SK-N-SH treated with all-trans-retinoic acid at 6 μM for 48 hours (cell line): ENCODE measurements at regions not wholly inside any gene's neighbourhood (a gene's known extent, or its start where the extent isn't known, plus 50 kb on each side); places are given as distances from the start of the nearest gene placed in this dataset.

Source experiments
- ATAC-seq: fragments of 200-7000 bp; cut with Tn5 transposase; 3 replicates; pipeline ENCODE4 v1.9.1; 2020; ENCODE audit warnings: mild to moderate bottlenecking, moderate library complexity
- ESRRG ChIP-seq: fragments of 250-450 bp; sonication (Bioruptor Pico); IDR thresholded peaks from 2 replicates; pipeline ENCODE4 v1.6.1; 2021; ENCODE audit warnings: mild to moderate bottlenecking
- ISL1 ChIP-seq: fragments of 250-450 bp; sonication (Bioruptor Pico); IDR thresholded peaks from 2 replicates; pipeline ENCODE4 v2.1.2; 2022; ENCODE audit warnings: mild to moderate bottlenecking, moderate library complexity
- OSR1 ChIP-seq: fragments of 250-450 bp; sonication (Bioruptor Pico); IDR thresholded peaks from 2 replicates; pipeline ENCODE4 v1.8.0; 2022; ENCODE audit warnings: moderate library complexity, mild to moderate bottlenecking, inconsistent platforms
- TCF4 ChIP-seq: fragments of 250-450 bp; sonication (Bioruptor Pico); IDR thresholded peaks from 2 replicates; pipeline ENCODE4 v1.8.0; 2021; ENCODE audit warnings: mild to moderate bottlenecking, moderate library complexity, borderline replicate concordance
- TOX ChIP-seq: fragments of 250-450 bp; sonication (Bioruptor Pico); IDR thresholded peaks from 2 replicates; pipeline ENCODE4 v1.8.0; 2021; ENCODE audit warnings: mild to moderate bottlenecking, moderate library complexity, borderline replicate concordance
- ZC3H10 ChIP-seq: fragments of 250-450 bp; sonication (Bioruptor Pico); IDR thresholded peaks from 2 replicates; pipeline ENCODE4 v1.5.1; 2021; ENCODE audit warnings: mild to moderate bottlenecking, moderate library complexity
- ZFP3 ChIP-seq: fragments of 250-450 bp; sonication (Bioruptor Pico); IDR thresholded peaks from 2 replicates; pipeline ENCODE4 v1.5.0; 2020; ENCODE audit warnings: mild to moderate bottlenecking, moderate library complexity
- ZNF565 ChIP-seq: fragments of 450-650 bp; formaldehyde crosslinking; conservative IDR thresholded peaks from 2 replicates; pipeline ENCODE4 v1.5.0; 2020; ENCODE audit warnings: low read depth, mild to moderate bottlenecking, moderate library complexity
- ZNF70 ChIP-seq: fragments of 450-650 bp; formaldehyde crosslinking; IDR thresholded peaks from 2 replicates; pipeline ENCODE4 v1.5.0; 2020; ENCODE audit warnings: mild to moderate bottlenecking, moderate library complexity
- ZNF8 ChIP-seq: fragments of 450-650 bp; formaldehyde crosslinking; IDR thresholded peaks from 2 replicates; pipeline ENCODE4 v1.5.0; 2020; ENCODE audit warnings: mild to moderate bottlenecking, moderate library complexity
- TF ChIP-seq, protein P1 (sequence below): fragments of 250-450 bp; sonication (Bioruptor Pico); IDR thresholded peaks from 2 replicates; pipeline ENCODE4 v1.5.1; 2021; ENCODE audit warnings: mild to moderate bottlenecking, moderate library complexity
- TF ChIP-seq, protein P2 (sequence below): fragments of 250-450 bp; sonication (Bioruptor Pico); IDR thresholded peaks from 2 replicates; pipeline ENCODE4 v1.5.1; 2020; ENCODE audit warnings: low read depth, mild to moderate bottlenecking, moderate library complexity
- TF ChIP-seq, protein P3 (sequence below): fragments of 250-450 bp; sonication (Bioruptor Pico); IDR thresholded peaks from 2 replicates; pipeline ENCODE4 v1.8.0; 2020; ENCODE audit warnings: mild to moderate bottlenecking, moderate library complexity, borderline replicate concordance
- TF ChIP-seq, protein P4 (sequence below): fragments of 250-450 bp; sonication (Bioruptor Pico); IDR thresholded peaks from 2 replicates; pipeline ENCODE4 v1.5.0; 2020; ENCODE audit warnings: mild to moderate bottlenecking, moderate library complexity

DNA sequence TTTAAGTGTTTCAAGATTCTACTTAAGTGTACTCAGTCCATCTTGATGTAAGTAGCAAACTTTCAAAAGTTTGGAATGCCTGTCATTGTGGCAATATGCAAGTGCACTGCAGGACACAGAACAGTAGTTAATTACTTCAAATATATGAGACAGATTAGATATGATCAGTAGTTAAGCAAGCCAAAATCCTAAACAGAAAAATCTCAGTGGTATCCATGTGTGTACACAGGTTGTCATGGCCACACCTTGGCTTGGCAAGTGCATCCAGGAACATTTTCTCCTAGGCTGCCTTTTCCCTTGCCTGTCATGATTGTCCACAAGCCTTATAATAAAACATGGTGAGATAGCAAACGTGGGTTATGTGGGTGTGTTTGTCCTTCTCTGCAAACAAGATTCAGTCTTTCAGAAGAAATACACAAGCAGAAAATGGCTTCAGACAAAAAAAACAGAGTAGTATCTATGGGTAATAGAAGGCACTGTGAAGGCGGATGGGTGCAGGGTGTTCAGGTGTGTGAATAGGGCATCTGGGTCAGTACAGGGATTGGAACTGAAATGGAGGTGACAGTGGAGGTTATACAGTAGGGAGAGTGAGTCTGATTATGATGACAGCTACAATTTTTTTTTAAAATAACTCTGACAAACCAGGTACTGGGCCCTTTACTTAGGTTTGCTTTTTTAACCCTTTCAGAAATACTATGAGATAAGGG, 229.0 kb upstream of the LRIG1 start (continued):
- no peak for TF ChIP-seq ZNF70 (CRISPR knock-in tag)
- no peak for TF ChIP-seq ISL1 (CRISPR knock-in tag)
- TF ChIP-seq ZC3H10 (CRISPR knock-in tag), result no peak
- TF ChIP-seq ZFP3 (CRISPR knock-in tag), result no peak
- no peak for TF ChIP-seq TOX (CRISPR knock-in tag)
- no peak for TF ChIP-seq TCF4 (CRISPR knock-in tag)

DNA sequence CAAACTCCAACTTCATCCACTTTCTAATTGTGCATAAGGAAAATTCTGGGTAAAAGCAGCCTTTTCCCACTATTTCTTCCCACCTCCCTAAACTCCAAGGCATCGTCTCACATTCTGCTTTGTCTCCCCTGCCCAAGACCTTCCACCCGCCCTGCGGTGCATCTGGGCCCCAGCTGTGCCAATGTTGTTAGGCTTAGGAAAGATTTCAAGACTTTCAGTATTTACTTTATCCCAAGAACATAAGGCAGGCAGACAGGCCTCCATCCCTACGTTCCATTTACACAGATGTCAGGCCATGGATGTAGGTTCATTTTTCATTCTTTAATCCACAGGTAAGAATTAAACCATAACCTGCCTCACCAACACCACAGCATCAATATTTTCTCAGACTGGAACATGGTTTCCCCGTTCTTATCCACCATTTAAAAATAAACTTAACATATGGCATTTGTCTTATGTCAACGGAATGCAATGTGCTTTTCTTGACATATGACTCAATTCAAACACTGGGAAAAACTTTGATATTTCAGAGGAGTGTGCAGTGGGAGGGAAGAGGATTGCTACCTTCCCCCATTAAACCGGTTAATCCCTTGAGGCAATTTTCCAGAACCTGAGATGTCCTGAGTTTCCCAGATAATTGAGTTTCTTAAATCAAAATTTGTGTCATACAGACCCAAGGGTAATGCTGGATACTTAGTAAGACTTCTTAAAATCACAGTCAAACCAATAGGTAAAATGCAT, 238.0 kb upstream of the LRIG1 start:
- no peak for ATAC-seq
- TF ChIP-seq TCF4 (CRISPR knock-in tag), result no peak
- no peak for TF ChIP-seq ZNF70 (CRISPR knock-in tag)
- TF ChIP-seq, protein P1, sequence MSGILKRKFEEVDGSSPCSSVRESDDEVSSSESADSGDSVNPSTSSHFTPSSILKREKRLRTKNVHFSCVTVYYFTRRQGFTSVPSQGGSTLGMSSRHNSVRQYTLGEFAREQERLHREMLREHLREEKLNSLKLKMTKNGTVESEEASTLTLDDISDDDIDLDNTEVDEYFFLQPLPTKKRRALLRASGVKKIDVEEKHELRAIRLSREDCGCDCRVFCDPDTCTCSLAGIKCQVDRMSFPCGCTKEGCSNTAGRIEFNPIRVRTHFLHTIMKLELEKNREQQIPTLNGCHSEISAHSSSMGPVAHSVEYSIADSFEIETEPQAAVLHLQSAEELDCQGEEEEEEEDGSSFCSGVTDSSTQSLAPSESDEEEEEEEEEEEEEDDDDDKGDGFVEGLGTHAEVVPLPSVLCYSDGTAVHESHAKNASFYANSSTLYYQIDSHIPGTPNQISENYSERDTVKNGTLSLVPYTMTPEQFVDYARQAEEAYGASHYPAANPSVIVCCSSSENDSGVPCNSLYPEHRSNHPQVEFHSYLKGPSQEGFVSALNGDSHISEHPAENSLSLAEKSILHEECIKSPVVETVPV (CRISPR knock-in tag), result no peak
- TF ChIP-seq ISL1 (CRISPR knock-in tag), result no peak
- no peak for TF ChIP-seq ZNF8 (CRISPR knock-in tag)
- TF ChIP-seq, protein P2, sequence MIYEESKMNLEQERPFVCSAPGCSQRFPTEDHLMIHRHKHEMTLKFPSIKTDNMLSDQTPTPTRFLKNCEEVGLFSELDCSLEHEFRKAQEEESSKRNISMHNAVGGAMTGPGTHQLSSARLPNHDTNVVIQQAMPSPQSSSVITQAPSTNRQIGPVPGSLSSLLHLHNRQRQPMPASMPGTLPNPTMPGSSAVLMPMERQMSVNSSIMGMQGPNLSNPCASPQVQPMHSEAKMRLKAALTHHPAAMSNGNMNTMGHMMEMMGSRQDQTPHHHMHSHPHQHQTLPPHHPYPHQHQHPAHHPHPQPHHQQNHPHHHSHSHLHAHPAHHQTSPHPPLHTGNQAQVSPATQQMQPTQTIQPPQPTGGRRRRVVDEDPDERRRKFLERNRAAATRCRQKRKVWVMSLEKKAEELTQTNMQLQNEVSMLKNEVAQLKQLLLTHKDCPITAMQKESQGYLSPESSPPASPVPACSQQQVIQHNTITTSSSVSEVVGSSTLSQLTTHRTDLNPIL (CRISPR knock-in tag), result no peak
- TF ChIP-seq, protein P3, sequence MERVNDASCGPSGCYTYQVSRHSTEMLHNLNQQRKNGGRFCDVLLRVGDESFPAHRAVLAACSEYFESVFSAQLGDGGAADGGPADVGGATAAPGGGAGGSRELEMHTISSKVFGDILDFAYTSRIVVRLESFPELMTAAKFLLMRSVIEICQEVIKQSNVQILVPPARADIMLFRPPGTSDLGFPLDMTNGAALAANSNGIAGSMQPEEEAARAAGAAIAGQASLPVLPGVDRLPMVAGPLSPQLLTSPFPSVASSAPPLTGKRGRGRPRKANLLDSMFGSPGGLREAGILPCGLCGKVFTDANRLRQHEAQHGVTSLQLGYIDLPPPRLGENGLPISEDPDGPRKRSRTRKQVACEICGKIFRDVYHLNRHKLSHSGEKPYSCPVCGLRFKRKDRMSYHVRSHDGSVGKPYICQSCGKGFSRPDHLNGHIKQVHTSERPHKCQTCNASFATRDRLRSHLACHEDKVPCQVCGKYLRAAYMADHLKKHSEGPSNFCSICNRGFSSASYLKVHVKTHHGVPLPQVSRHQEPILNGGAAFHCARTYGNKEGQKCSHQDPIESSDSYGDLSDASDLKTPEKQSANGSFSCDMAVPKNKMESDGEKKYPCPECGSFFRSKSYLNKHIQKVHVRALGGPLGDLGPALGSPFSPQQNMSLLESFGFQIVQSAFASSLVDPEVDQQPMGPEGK (CRISPR knock-in tag), result no peak
- TF ChIP-seq, protein P4, sequence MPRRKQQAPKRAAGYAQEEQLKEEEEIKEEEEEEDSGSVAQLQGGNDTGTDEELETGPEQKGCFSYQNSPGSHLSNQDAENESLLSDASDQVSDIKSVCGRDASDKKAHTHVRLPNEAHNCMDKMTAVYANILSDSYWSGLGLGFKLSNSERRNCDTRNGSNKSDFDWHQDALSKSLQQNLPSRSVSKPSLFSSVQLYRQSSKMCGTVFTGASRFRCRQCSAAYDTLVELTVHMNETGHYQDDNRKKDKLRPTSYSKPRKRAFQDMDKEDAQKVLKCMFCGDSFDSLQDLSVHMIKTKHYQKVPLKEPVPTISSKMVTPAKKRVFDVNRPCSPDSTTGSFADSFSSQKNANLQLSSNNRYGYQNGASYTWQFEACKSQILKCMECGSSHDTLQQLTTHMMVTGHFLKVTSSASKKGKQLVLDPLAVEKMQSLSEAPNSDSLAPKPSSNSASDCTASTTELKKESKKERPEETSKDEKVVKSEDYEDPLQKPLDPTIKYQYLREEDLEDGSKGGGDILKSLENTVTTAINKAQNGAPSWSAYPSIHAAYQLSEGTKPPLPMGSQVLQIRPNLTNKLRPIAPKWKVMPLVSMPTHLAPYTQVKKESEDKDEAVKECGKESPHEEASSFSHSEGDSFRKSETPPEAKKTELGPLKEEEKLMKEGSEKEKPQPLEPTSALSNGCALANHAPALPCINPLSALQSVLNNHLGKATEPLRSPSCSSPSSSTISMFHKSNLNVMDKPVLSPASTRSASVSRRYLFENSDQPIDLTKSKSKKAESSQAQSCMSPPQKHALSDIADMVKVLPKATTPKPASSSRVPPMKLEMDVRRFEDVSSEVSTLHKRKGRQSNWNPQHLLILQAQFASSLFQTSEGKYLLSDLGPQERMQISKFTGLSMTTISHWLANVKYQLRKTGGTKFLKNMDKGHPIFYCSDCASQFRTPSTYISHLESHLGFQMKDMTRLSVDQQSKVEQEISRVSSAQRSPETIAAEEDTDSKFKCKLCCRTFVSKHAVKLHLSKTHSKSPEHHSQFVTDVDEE (CRISPR knock-in tag), result no peak

DNA sequence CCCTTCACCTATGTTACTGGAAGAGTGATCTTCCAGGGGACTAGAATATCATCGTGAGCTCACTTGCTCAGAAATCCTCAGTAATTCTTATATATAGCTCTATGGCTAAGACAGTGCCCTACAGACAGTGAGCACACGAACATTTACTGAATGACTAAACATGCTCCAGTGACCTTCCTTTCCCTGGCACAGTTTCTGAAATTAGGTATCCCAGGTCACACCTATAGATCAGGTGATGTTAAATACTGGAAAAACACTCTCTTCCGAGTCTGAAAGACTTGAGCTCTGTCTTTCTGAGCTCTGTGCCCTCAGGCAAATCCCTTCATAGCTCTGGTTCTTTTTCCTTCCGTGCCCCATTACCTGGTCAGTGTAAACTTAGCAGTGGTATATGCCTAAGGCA, 239.4 kb upstream of the LRIG1 start:
- TF ChIP-seq, protein P2 (CRISPR knock-in tag), result no peak
- TF ChIP-seq ESRRG (no peak), ZNF565 (CRISPR knock-in tag) (no peak), OSR1 (CRISPR knock-in tag) (no peak), TCF4 (CRISPR knock-in tag) (no peak), ZC3H10 (CRISPR knock-in tag) (no peak), ZNF70 (CRISPR knock-in tag) (no peak)
- TF ChIP-seq, protein P1 (CRISPR knock-in tag), result no peak
- TF ChIP-seq, all 23 proteins: peak for 0
- ATAC-seq, result no peak
